Kidney (tissue), 13 donors: ENCODE measurements at regions not wholly inside any gene's neighbourhood (a gene's known extent, or its start where the extent isn't known, plus 50 kb on each side); places are given as distances from the start of the nearest gene placed in this dataset.
A peak's percentile ranks its signal among the peaks of the same experiment; 100 is the strongest.

Source experiments
- DNase-seq, 5 donors: peaks; one replicate each; pipeline ENCODE4 v3.0.0-alpha.2; 2013 to 2020
- FAIRE-seq: peaks from 2 replicates; lab custom pipeline; 2012; peaks lifted over from hg19 to GRCh38; lab: Jason Lieb, UNC
- H3K27ac ChIP-seq, 2 donors: one replicate each; pipeline ENCODE4 v1.7.0; 2013; ENCODE audit warnings: low read depth in 2 of 2, low read length in 2 of 2, inconsistent platforms in 1 of 2
- H3K27me3 ChIP-seq: one replicate; pipeline ENCODE4 v1.7.1; 2013; ENCODE audit warnings: low read length, inconsistent platforms; ENCODE audit not compliant: control insufficient read depth, insufficient read depth
- H3K36me3 ChIP-seq, 3 donors: one replicate each; pipeline versions ENCODE4 v1.7.0 to v1.7.1; 2013; ENCODE audit warnings: low read length in 3 of 3, control low read depth in 1 of 3, inconsistent platforms in 1 of 3; ENCODE audit not compliant: insufficient read depth in 3 of 3, control insufficient read depth in 2 of 3
- H3K4me1 ChIP-seq, 3 donors: one replicate each; pipeline versions ENCODE4 v1.7.0 to v1.7.1; 2013; ENCODE audit warnings: low read length in 3 of 3, inconsistent platforms in 1 of 3, low read depth in 1 of 3; ENCODE audit not compliant: control insufficient read depth in 2 of 3, insufficient read depth in 2 of 3
- H3K4me3 ChIP-seq, 3 donors: one replicate each; pipeline versions ENCODE4 v1.7.0 to v1.8.1; 2013; ENCODE audit warnings: low read length in 3 of 3, control low read depth in 1 of 3, inconsistent platforms in 1 of 3
- H3K9ac ChIP-seq, 3 donors: one replicate each; pipeline versions ENCODE4 v1.7.0 to v1.7.1; 2013; ENCODE audit warnings: low read length in 3 of 3, control low read depth in 1 of 3, inconsistent platforms in 1 of 3
- H3K9me3 ChIP-seq, 3 donors: one replicate each; pipeline versions ENCODE4 v1.7.0 to v1.7.1; 2013; ENCODE audit warnings: low read length in 3 of 3, control low read depth in 1 of 3, inconsistent platforms in 1 of 3; ENCODE audit not compliant: control insufficient read depth in 2 of 3, insufficient read depth in 1 of 3
- intact Hi-C: fragments of 100-400 bp; cut with DNase I; formaldehyde crosslinking; loops from one replicate; pipeline ENCODE4 v1.11.1; 2022
- TF ChIP-seq, protein P1 (sequence below): IDR thresholded peaks from 3 replicates; pipeline ENCODE4 v1.5.1; 2012; ENCODE audit warnings: mild to moderate bottlenecking, moderate library complexity, borderline replicate concordance; ENCODE audit not compliant: insufficient read depth; ENCODE audit errors: extremely low read depth
- donor health status: control.
- donor health status: control.
- donor health status: control.
- donor health status: control.
- donor health status: control.
- donor health status: DM: yes; HTN: yes; CAD: no.
- donor health status: Normal renal cell carcinoma (clear cell type).

DNA sequence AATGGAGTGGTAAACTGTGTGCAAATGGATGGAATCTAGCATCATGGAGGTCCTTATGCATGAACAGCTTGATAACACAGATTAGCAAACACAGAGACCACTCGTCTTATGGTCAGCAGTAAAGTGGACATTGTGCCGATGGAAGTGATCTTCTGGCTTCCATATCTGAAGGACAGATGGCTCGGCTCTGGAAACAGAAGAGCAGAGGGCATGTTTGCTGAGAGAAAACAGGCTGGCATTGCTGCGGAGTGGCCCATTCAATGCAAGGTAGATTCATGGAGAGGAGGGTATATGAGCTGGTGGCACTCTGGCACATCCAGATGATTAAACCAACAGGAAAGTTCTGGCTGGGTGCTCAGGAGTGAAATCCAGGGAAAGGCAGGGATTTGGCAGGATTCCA, 513.2 kb downstream of the DIRAS2 start:
- no peak for FAIRE-seq
- H3K9me3 ChIP-seq: no peaks in the 10 kb centered on the region
- H3K27ac ChIP-seq: no peak overlapping the region
- DNase-seq: no peak
- H3K4me3 ChIP-seq: no peak overlapping the region
- H3K9ac ChIP-seq: no peak overlapping the region
- no peaks in the 10 kb centered on the region for H3K27me3 ChIP-seq
- intact Hi-C loops: no loop called here
- no peaks in the 10 kb centered on the region for H3K4me1 ChIP-seq
- H3K36me3 ChIP-seq: no peaks in the 10 kb centered on the region
- TF ChIP-seq, protein P1, sequence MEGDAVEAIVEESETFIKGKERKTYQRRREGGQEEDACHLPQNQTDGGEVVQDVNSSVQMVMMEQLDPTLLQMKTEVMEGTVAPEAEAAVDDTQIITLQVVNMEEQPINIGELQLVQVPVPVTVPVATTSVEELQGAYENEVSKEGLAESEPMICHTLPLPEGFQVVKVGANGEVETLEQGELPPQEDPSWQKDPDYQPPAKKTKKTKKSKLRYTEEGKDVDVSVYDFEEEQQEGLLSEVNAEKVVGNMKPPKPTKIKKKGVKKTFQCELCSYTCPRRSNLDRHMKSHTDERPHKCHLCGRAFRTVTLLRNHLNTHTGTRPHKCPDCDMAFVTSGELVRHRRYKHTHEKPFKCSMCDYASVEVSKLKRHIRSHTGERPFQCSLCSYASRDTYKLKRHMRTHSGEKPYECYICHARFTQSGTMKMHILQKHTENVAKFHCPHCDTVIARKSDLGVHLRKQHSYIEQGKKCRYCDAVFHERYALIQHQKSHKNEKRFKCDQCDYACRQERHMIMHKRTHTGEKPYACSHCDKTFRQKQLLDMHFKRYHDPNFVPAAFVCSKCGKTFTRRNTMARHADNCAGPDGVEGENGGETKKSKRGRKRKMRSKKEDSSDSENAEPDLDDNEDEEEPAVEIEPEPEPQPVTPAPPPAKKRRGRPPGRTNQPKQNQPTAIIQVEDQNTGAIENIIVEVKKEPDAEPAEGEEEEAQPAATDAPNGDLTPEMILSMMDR: no peak

DNA sequence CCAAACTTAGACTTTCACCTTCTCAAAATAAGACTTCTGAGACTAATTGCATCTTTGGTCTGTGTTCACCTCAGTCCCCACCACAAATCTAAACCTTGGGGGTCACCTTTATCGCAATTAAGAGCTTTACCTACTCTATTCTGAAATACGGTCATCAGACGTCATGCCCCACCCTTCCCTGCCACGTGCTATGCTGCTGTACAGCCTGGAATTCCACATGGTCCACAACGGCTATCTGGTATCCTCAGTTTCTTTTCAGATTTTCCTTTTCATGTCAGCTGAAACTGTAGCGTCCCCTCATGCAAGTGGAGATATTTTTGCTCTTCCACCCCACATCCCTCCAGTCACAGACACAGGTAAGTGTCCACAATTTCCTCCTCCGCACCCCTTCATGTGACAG, 511.1 kb downstream of the DIRAS2 start:
- DNase-seq: no peak
- Histone ChIP-seq H3K36me3 (no peaks in the 10 kb centered on the region), H3K4me1 (no peaks in the 10 kb centered on the region), H3K27ac (no peak overlapping the region), H3K9me3 (no peaks in the 10 kb centered on the region), H3K4me3 (no peak overlapping the region), H3K27me3 (no peaks in the 10 kb centered on the region), H3K9ac (no peak overlapping the region)
- no peak for FAIRE-seq
- TF ChIP-seq, protein P1: no peak
- intact Hi-C loops: no loop called here

GRCh38 chr9:90132866-90133265, 509.8 kb downstream of the DIRAS2 start:
- no peaks in the 10 kb centered on the region for H3K9me3 ChIP-seq
- H3K4me1 ChIP-seq: no peaks in the 10 kb centered on the region
- FAIRE-seq (no peak), DNase-seq (no peak)
- no peak overlapping the region for H3K27ac ChIP-seq
- intact Hi-C loops: no loop called here
- H3K4me3 ChIP-seq: no peak overlapping the region
- TF ChIP-seq, protein P1: no peak
- H3K27me3 ChIP-seq: no peaks in the 10 kb centered on the region
- no peaks in the 10 kb centered on the region for H3K36me3 ChIP-seq
- H3K9ac ChIP-seq: no peak overlapping the region

- H3K4me1 ChIP-seq: no peaks in the 10 kb centered on the region
- H3K9ac ChIP-seq: no peak overlapping the region
- TF ChIP-seq, protein P1: no peak
- H3K27me3 ChIP-seq: no peaks in the 10 kb centered on the region
- no peak overlapping the region for H3K27ac ChIP-seq
- no peaks in the 10 kb centered on the region for H3K36me3 ChIP-seq
- no peak overlapping the region for H3K4me3 ChIP-seq
- no peaks in the 10 kb centered on the region for H3K9me3 ChIP-seq
- DNase-seq: peak in 4 of 5 donors; percentile 47 to 79 (median 68)
- FAIRE-seq: no peak
- intact Hi-C loops: no loop called here
These were observed 504.8 kb downstream of the DIRAS2 start for GRCh38 chr9:90137801-90138200.
